IPS DF 4.7 (cell line): ENCODE measurements at regions not wholly inside any gene's neighbourhood (a gene's known extent, or its start where the extent isn't known, plus 50 kb on each side); places are given as distances from the start of the nearest gene placed in this dataset.

Experiments used
- DNase-seq: peaks from one replicate; pipeline ENCODE4 v3.0.0-alpha.2; 2013; ENCODE audit warnings: low spot score; ENCODE audit errors: extremely low read depth

GRCh38 chr7:109734601-109735000 lies 1164.9 kb downstream of the DNAJB9 start:
- no peak for DNase-seq

- DNase-seq: no peak
These were observed 1166.2 kb downstream of the DNAJB9 start for GRCh38 chr7:109735881-109736280.

- no peak for DNase-seq
These were observed 1176.2 kb downstream of the DNAJB9 start for GRCh38 chr7:109745677-109746410.

GRCh38 chr7:109751241-109751640 lies 1181.6 kb downstream of the DNAJB9 start:
- no peak for DNase-seq

- no peak for DNase-seq
These were observed 1182.4 kb downstream of the DNAJB9 start for GRCh38 chr7:109752068-109752467.

GRCh38 chr7:109757713-109758112 lies 1188.0 kb downstream of the DNAJB9 start:
- DNase-seq: no peak

- DNase-seq: no peak
These were observed 1193.9 kb downstream of the DNAJB9 start for GRCh38 chr7:109763611-109764010.

GRCh38 chr7:109772161-109772560 lies 1202.5 kb downstream of the DNAJB9 start:
- no peak for DNase-seq

GRCh38 chr7:109782806-109783205 lies 1213.1 kb downstream of the DNAJB9 start:
- DNase-seq: no peak

- DNase-seq: no peak
These were observed 1236.9 kb downstream of the DNAJB9 start for GRCh38 chr7:109806548-109806947.

GRCh38 chr7:109821156-109821555 lies 1251.5 kb downstream of the DNAJB9 start:
- no peak for DNase-seq

- no peak for DNase-seq
These were observed 1256.1 kb upstream of the LRRN3 start for GRCh38 chr7:109834851-109835250.

- no peak for DNase-seq
These were observed 1255.3 kb upstream of the LRRN3 start for GRCh38 chr7:109835577-109835976.

- no peak for DNase-seq
These were observed 1254.9 kb upstream of the LRRN3 start for GRCh38 chr7:109836016-109836415.

GRCh38 chr7:109842386-109842785 lies 1248.5 kb upstream of the LRRN3 start:
- DNase-seq: no peak

- peak; percentile 2 for DNase-seq
These were observed 1246.6 kb upstream of the LRRN3 start for GRCh38 chr7:109844362-109844761.

GRCh38 chr7:109864230-109864629 lies 1226.7 kb upstream of the LRRN3 start:
- DNase-seq: no peak

GRCh38 chr7:109868215-109868860 lies 1222.6 kb upstream of the LRRN3 start:
- DNase-seq: no peak

GRCh38 chr7:109873296-109873695 lies 1217.6 kb upstream of the LRRN3 start:
- DNase-seq: no peak

- no peak for DNase-seq
These were observed 1211.6 kb upstream of the LRRN3 start for GRCh38 chr7:109879287-109879828.

- DNase-seq: no peak
These were observed 1200.3 kb upstream of the LRRN3 start for GRCh38 chr7:109890622-109891021.

GRCh38 chr7:109893231-109893630 lies 1197.7 kb upstream of the LRRN3 start:
- DNase-seq: no peak

- DNase-seq: no peak
These were observed 1195.4 kb upstream of the LRRN3 start for GRCh38 chr7:109895536-109895935.
